H9 (cell line): ENCODE measurements at regions not wholly inside any gene's neighbourhood (a gene's known extent, or its start where the extent isn't known, plus 50 kb on each side); places are given as distances from the start of the nearest gene placed in this dataset.

Experiments used
- DNase-seq: peaks from one replicate; pipeline ENCODE4 v3.0.0-alpha.2; 2017
- H2AFZ ChIP-seq: one replicate; pipeline ENCODE4 v1.6.1; 2013; ENCODE audit warnings: mild to moderate bottlenecking, low read length, control low read depth, moderate library complexity
- H2AK5ac ChIP-seq: 2 replicates; pipeline ENCODE4 v1.6.1; 2013; ENCODE audit warnings: low read length, control low read depth, mixed read lengths; ENCODE audit not compliant: insufficient read length
- H2BK120ac ChIP-seq: one replicate; pipeline ENCODE4 v1.6.1; 2013; ENCODE audit warnings: low read depth, mild to moderate bottlenecking, low read length, control low read depth, inconsistent platforms; ENCODE audit not compliant: poor library complexity, severe bottlenecking
- H2BK12ac ChIP-seq: 2 replicates; pipeline ENCODE4 v1.6.1; 2013; ENCODE audit warnings: low read length, control low read depth, mixed read lengths, low read depth; ENCODE audit not compliant: insufficient read length
- H2BK15ac ChIP-seq: 2 replicates; pipeline ENCODE4 v1.6.1; 2013; ENCODE audit warnings: low read depth, low read length, control low read depth
- H2BK20ac ChIP-seq: one replicate; pipeline ENCODE4 v1.6.1; 2013; ENCODE audit warnings: low read depth, mild to moderate bottlenecking, low read length, control low read depth, inconsistent platforms; ENCODE audit not compliant: poor library complexity, severe bottlenecking
- H2BK5ac ChIP-seq: 2 replicates; pipeline ENCODE4 v1.6.1; 2013; ENCODE audit warnings: low read length, control low read depth, mixed read lengths; ENCODE audit not compliant: insufficient read length
- H3K14ac ChIP-seq: 2 replicates; pipeline ENCODE4 v1.6.1; 2013; ENCODE audit warnings: low read length, control low read depth; ENCODE audit not compliant: insufficient read depth
- H3K18ac ChIP-seq: 2 replicates; pipeline ENCODE4 v1.6.1; 2013; ENCODE audit warnings: low read depth, mild to moderate bottlenecking, mixed read lengths, low read length, control low read depth; ENCODE audit not compliant: insufficient read length
- H3K23ac ChIP-seq: 2 replicates; pipeline ENCODE4 v1.6.1; 2013; ENCODE audit warnings: low read length, control low read depth, mixed read lengths, low read depth; ENCODE audit not compliant: insufficient read length
- H3K23me2 ChIP-seq: 2 replicates; pipeline ENCODE4 v1.6.1; 2013; ENCODE audit warnings: low read depth, mild to moderate bottlenecking, mixed read lengths, low read length, control low read depth; ENCODE audit not compliant: insufficient read length, poor library complexity, severe bottlenecking
- H3K27ac ChIP-seq: 2 replicates; pipeline ENCODE4 v1.5.1; 2013; ENCODE audit warnings: low read length, control low read depth, mixed read lengths, low read depth; ENCODE audit not compliant: insufficient read length
- H3K27me3 ChIP-seq: 2 replicates; pipeline ENCODE4 v1.6.1; 2013; ENCODE audit warnings: low read length, control low read depth, inconsistent platforms; ENCODE audit not compliant: insufficient read depth
- H3K4ac ChIP-seq: 2 replicates; pipeline ENCODE4 v1.6.1; 2013; ENCODE audit warnings: low read depth, mild to moderate bottlenecking, control low read depth, inconsistent platforms, low read length, moderate library complexity
- H3K4me1 ChIP-seq: 2 replicates; pipeline ENCODE4 v1.6.1; 2013; ENCODE audit warnings: low read length, control low read depth, inconsistent platforms; ENCODE audit not compliant: insufficient read depth
- H3K4me2 ChIP-seq: 2 replicates; pipeline ENCODE4 v1.6.1; 2013; ENCODE audit warnings: low read length, control low read depth, mixed read lengths; ENCODE audit not compliant: insufficient read length, insufficient read depth
- H3K56ac ChIP-seq: 2 replicates; pipeline ENCODE4 v1.6.1; 2013; ENCODE audit warnings: low read depth, mild to moderate bottlenecking, mixed read lengths, low read length, control low read depth; ENCODE audit not compliant: insufficient read length
- H3K79me1 ChIP-seq: 2 replicates; pipeline ENCODE4 v1.6.1; 2013; ENCODE audit warnings: low read depth, mild to moderate bottlenecking, moderate library complexity, low read length, control low read depth, inconsistent platforms; ENCODE audit not compliant: insufficient read depth, poor library complexity, severe bottlenecking
- H3K79me2 ChIP-seq: 2 replicates; pipeline ENCODE4 v1.6.1; 2013; ENCODE audit warnings: low read length, control low read depth, inconsistent platforms; ENCODE audit not compliant: insufficient read depth
- H3K9ac ChIP-seq: 2 replicates; pipeline ENCODE4 v1.6.1; 2013; ENCODE audit warnings: low read length, control low read depth, mixed read lengths; ENCODE audit not compliant: insufficient read length; ENCODE audit errors: extremely low read depth
- H3K9me3 ChIP-seq: one replicate; pipeline ENCODE4 v1.6.1; 2013; ENCODE audit warnings: low read depth, low read length, inconsistent platforms; ENCODE audit not compliant: control insufficient read depth
- H3T11ph ChIP-seq: one replicate; pipeline ENCODE4 v1.6.1; 2013; ENCODE audit warnings: mild to moderate bottlenecking, low read length, control low read depth, inconsistent platforms
- H4K20me1 ChIP-seq: one replicate; pipeline ENCODE4 v1.6.1; 2013; ENCODE audit not compliant: control insufficient read depth, insufficient read length, insufficient read depth
- H4K5ac ChIP-seq: 2 replicates; pipeline ENCODE4 v1.6.1; 2013; ENCODE audit warnings: low read depth, mild to moderate bottlenecking, mixed read lengths, low read length, control low read depth; ENCODE audit not compliant: insufficient read length
- H4K8ac ChIP-seq: replicated peaks from 2 replicates; pipeline ENCODE4 v1.6.1; 2013; ENCODE audit warnings: low read length, control low read depth, mixed read lengths, low read depth; ENCODE audit not compliant: insufficient read length
- H4K91ac ChIP-seq: 2 replicates; pipeline ENCODE4 v1.6.1; 2013; ENCODE audit warnings: low read depth, mild to moderate bottlenecking, moderate library complexity, mixed read lengths, low read length, control low read depth; ENCODE audit not compliant: insufficient read length
- H3K27ac Mint-ChIP-seq, 3 experiments: 2 replicates in 2 of 3; 3 replicates in 1 of 3; pipeline ENCODE4 v1.8.0; 2020 to 2021; ENCODE audit warnings: mixed read lengths in 3 of 3, mild to moderate bottlenecking in 1 of 3, moderate library complexity in 1 of 3
- H3K27me3 Mint-ChIP-seq: 2 replicates; pipeline ENCODE4 v1.8.0; 2021; ENCODE audit warnings: low read depth, mild to moderate bottlenecking, moderate library complexity, mixed read lengths
- H3K36me3 Mint-ChIP-seq, 3 experiments: 2 replicates in 2 of 3; 3 replicates in 1 of 3; pipeline ENCODE4 v1.8.0; 2020 to 2021; ENCODE audit warnings: low read depth in 3 of 3, mixed read lengths in 3 of 3; ENCODE audit not compliant: insufficient read depth in 1 of 3
- H3K4me1 Mint-ChIP-seq, 2 experiments: 2 replicates each; pipeline ENCODE4 v1.8.0; 2020; ENCODE audit warnings: mixed read lengths in 2 of 2
- H3K4me3 Mint-ChIP-seq, 2 experiments: 2 replicates in 1 of 2; 3 replicates in 1 of 2; pipeline ENCODE4 v1.8.0; 2020 to 2021; ENCODE audit warnings: mild to moderate bottlenecking in 2 of 2, mixed read lengths in 2 of 2, moderate library complexity in 1 of 2
- H3K9me3 Mint-ChIP-seq, 2 experiments: 2 replicates in 1 of 2; 3 replicates in 1 of 2; pipeline ENCODE4 v1.8.0; 2020; ENCODE audit warnings: mild to moderate bottlenecking in 2 of 2, mixed read lengths in 2 of 2, moderate library complexity in 1 of 2
- CTCF ChIP-seq: fragments of 200-600 bp; sonication (generic); conservative IDR thresholded peaks from 3 replicates; pipeline ENCODE4 v1.8.0; 2021; ENCODE audit warnings: antibody characterized with exemption, mild to moderate bottlenecking

DNA sequence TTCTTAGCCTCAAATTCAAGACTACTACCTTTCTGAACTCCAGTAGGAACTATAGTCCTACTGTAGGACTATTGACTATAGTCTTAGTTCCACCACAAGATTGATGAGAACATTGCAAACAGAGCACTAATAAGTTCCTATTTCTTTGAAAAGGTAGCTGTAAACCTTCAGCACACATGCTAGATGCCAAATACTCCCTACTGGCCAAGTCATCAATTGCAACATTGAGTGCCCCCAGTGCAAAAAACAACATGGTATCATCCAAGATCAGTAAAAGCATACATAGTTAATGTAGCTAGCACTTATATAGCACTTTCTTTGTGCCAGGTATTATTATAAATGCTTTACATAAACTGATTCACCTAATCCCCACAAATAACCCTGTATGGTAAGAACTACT is 99.8 kb downstream of the MRPL39 start:
- H3K27ac ChIP-seq: no peak overlapping the region
- H2AFZ ChIP-seq: no peak overlapping the region
- no peaks in the 10 kb centered on the region; the same call in 1 of the 2 replicates for H3K27me3 Mint-ChIP-seq
- H3K9me3 Mint-ChIP-seq: no peaks in the 10 kb centered on the region
- H2BK5ac ChIP-seq: no peak overlapping the region
- H3K27ac Mint-ChIP-seq: no peak overlapping the region
- H2BK20ac ChIP-seq: no peak overlapping the region
- H4K8ac ChIP-seq: no peak overlapping the region
- H4K91ac ChIP-seq: no peak overlapping the region
- no peak for DNase-seq
- no peak overlapping the region for H2BK12ac ChIP-seq
- H3K4me1 ChIP-seq: no peaks in the 10 kb centered on the region
- H3K23me2 ChIP-seq: no peaks in the 10 kb centered on the region
- H3T11ph ChIP-seq: no peak overlapping the region
- H2BK120ac ChIP-seq: no peak overlapping the region
- H2BK15ac ChIP-seq: no peak overlapping the region
- no peak overlapping the region for H3K14ac ChIP-seq
- no peak overlapping the region for H3K4ac ChIP-seq
- no peak overlapping the region for H3K4me3 Mint-ChIP-seq
- peaks cover 6 to 7% of the 10 kb centered on the region in 2 experiments for H3K4me1 Mint-ChIP-seq
- no peak overlapping the region for H3K56ac ChIP-seq
- TF ChIP-seq CTCF: peak; percentile 40; the same call in 2 of the 3 replicates
- H3K18ac ChIP-seq: no peak overlapping the region
- H3K9ac ChIP-seq: no peak overlapping the region
- no peaks in the 10 kb centered on the region for H3K79me2 ChIP-seq
- H3K9me3 ChIP-seq: no peaks in the 10 kb centered on the region
- H3K27me3 ChIP-seq: no peaks in the 10 kb centered on the region
- H3K79me1 ChIP-seq: no peaks in the 10 kb centered on the region
- no peak overlapping the region for H4K5ac ChIP-seq
- no peak overlapping the region for H3K4me2 ChIP-seq
- no peak overlapping the region for H3K23ac ChIP-seq
- H4K20me1 ChIP-seq: no peaks in the 10 kb centered on the region
- H2AK5ac ChIP-seq: no peak overlapping the region
- H3K36me3 Mint-ChIP-seq: no peaks in the 10 kb centered on the region
